Psoas muscle (tissue), 7 donors: ENCODE measurements at regions not wholly inside any gene's neighbourhood (a gene's known extent, or its start where the extent isn't known, plus 50 kb on each side); places are given as distances from the start of the nearest gene placed in this dataset.

ENCODE experiments used
- ATAC-seq, 4 donors: fragments of 200-7000 bp; cut with Tn5 transposase; one replicate each; pipeline ENCODE4 v1.9.1; 2020; ENCODE audit warnings: moderate library complexity in 3 of 4, mild to moderate bottlenecking in 2 of 4
- DNase-seq, 2 donors: peaks; one replicate each; pipeline ENCODE4 v3.0.0-alpha.2; 2020
- H3K27ac ChIP-seq: fragments of 200-600 bp; one replicate; pipeline ENCODE4 v1.8.0; 2022
- H3K27me3 ChIP-seq, 3 donors: fragments of 200-600 bp in 1 of 3; one replicate each; pipeline versions ENCODE4 v1.6.1 to v1.8.0; 2013 to 2022; ENCODE audit warnings: low read length in 2 of 3, mild to moderate bottlenecking in 2 of 3, moderate library complexity in 1 of 3; ENCODE audit not compliant: insufficient read depth in 3 of 3
- H3K36me3 ChIP-seq, 2 donors: fragments of 200-600 bp in 1 of 2; one replicate each; pipeline versions ENCODE4 v1.6.1 to v1.8.0; 2013 to 2022; ENCODE audit warnings: low read depth in 1 of 2, mild to moderate bottlenecking in 1 of 2, moderate library complexity in 1 of 2; ENCODE audit not compliant: insufficient read depth in 1 of 2
- H3K4me1 ChIP-seq: fragments of 200-600 bp; one replicate; pipeline ENCODE4 v1.8.0; 2022
- H3K4me3 ChIP-seq: fragments of 200-600 bp; one replicate; pipeline ENCODE4 v1.8.0; 2022; ENCODE audit warnings: mild to moderate bottlenecking
- H3K9me3 ChIP-seq: fragments of 200-600 bp; one replicate; pipeline ENCODE4 v1.8.0; 2022
- CTCF ChIP-seq: fragments of 200-600 bp; IDR thresholded peaks from one replicate; pipeline ENCODE4 v1.8.0; 2022; ENCODE audit warnings: antibody characterized with exemption
- WGBS, 3 donors: extraction: QIAGEN DNeasy Blood & Tissue Kit; methylation state at CpG; one replicate each; pipeline versions ENCODE4 v1.1.6 to v1.1.7; 2013; 5-methylcytosine and 5-hydroxymethylcytosine counted together
- intact Hi-C, 2 donors: fragments of 100-400 bp; cut with DNase I; formaldehyde crosslinking; loops; one replicate each; pipeline versions ENCODE4 v1.11.0 to v1.14.2; 2022
- donor health status: healthy with polysubstance abuse.
- donor health status: DM: no; HTN: no; CAD: no; lungs with moderate emphysema.
- donor health status: Bipolar disorder and iron deficiency.
- donor health status: healthy.
- donor health status: DM: yes; HTN: yes; CAD: no.
- donor health status: DM: no; HTN: no; CAD: no.
- donor health status: DM: yes; HTN: yes; CAD: no.

GRCh38 chr11:26847977-26848376, 126.1 kb upstream of the SLC5A12 start:
- ATAC-seq (peak in 1 of 4 donors; percentile 27), DNase-seq (no peak)
- Histone ChIP-seq H3K4me3 (no peak overlapping the region), H3K9me3 (no peaks in the 10 kb centered on the region), H3K27ac (no peak overlapping the region), H3K36me3 (no peaks in the 10 kb centered on the region), H3K4me1 (no peaks in the 10 kb centered on the region), H3K27me3 (no peaks in the 10 kb centered on the region)
- whole genome bisulfite sequencing, 3 donors = 14 to 38% (median 28%) methylated on average over 1 of the region's 1 CpG
- intact Hi-C loops = no loop called here
- TF ChIP-seq CTCF = no peak

- Histone ChIP-seq H3K27me3 (no peaks in the 10 kb centered on the region), H3K4me3 (no peak overlapping the region), H3K9me3 (no peaks in the 10 kb centered on the region), H3K36me3 (no peaks in the 10 kb centered on the region), H3K4me1 (no peaks in the 10 kb centered on the region), H3K27ac (no peak overlapping the region)
- TF ChIP-seq CTCF = no peak
- intact Hi-C loops = no loop called here
- WGBS, 3 donors = 22 to 53% (median 23%) methylated on average over 5 of the region's 5 CpGs
- ATAC-seq (peak in 1 of 4 donors; percentile 63), DNase-seq (peak; percentile 23 to 79)
These were observed 127.2 kb upstream of the SLC5A12 start for GRCh38 chr11:26849036-26849435.

DNA sequence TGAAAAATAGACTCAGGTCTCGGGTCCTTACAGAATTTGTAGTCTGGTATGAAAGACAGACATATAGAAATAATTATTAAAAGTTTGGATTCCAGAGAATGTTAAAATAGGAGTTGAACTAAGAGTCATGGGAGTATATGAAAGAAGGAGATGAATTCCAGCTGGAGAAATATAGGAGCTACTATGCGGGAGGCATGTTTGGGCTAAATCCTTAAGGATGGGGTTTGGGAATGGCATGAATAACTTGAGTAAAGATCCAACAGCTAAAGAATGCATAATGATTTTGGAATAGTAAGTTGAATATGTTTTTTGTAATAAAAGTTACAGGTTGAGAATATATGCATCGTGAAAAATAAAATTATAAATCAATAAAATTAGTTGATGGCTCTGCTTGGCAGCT, 129.4 kb upstream of the SLC5A12 start:
- no peak for TF ChIP-seq CTCF
- Histone ChIP-seq H3K27me3 (no peaks in the 10 kb centered on the region), H3K27ac (no peak overlapping the region), H3K36me3 (no peaks in the 10 kb centered on the region), H3K4me3 (no peak overlapping the region), H3K9me3 (no peaks in the 10 kb centered on the region), H3K4me1 (no peaks in the 10 kb centered on the region)
- intact Hi-C loops = no loop called here
- WGBS, 3 donors = 84 to 92% (median 87%) methylated on average over 3 of the region's 3 CpGs
- ATAC-seq (no peak), DNase-seq (no peak)

DNA sequence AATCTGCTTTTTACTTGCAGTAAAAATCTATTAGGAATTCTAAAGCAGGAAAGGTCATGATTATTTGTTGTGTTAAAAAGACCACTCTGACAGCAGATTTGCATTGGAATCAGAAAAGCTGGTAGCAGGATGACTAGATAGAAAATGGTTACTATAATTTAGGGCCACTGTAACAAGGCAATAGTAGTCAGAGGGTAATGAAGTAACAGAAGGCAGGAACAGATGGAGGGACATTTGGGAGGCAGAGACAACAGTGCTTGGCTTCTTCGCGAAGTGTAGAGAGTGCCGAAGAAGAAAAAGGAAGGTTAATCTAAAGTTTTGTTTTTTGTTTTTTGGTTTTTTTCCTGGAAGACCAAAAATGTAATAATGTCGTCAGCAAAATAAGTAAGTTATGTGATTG, 129.8 kb upstream of the SLC5A12 start:
- Histone ChIP-seq H3K4me3 (no peak overlapping the region), H3K9me3 (no peaks in the 10 kb centered on the region), H3K36me3 (no peaks in the 10 kb centered on the region), H3K4me1 (no peaks in the 10 kb centered on the region), H3K27ac (no peak overlapping the region), H3K27me3 (no peaks in the 10 kb centered on the region)
- WGBS, 3 donors = 95 to 99% (median 96%) methylated on average over 4 of the region's 4 CpGs
- TF ChIP-seq CTCF = no peak
- intact Hi-C loops = no loop called here
- no peak for ATAC-seq
- DNase-seq = no peak

DNA sequence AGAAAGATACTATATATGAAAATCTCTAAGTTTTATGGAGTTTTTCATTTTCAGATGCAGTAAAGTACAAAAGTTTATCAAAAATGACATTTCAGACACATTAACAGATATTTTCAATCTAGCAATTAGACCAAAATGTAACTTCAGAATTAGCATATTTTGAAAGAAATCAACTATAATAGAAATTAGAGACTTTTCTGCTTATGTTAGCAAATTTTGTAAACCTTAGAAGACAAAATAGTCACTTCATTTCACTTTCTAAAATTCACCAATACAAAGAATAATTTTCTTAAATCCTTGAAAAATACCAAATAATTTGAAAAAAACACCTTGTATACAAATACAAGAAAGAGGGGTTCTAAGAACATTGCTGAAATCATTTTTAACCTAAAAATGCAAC, 135.8 kb upstream of the FIBIN start:
- DNase-seq (no peak), ATAC-seq (no peak)
- intact Hi-C loops = no loop called here
- Histone ChIP-seq H3K36me3 (no peaks in the 10 kb centered on the region), H3K27me3 (no peaks in the 10 kb centered on the region), H3K4me1 (no peaks in the 10 kb centered on the region), H3K27ac (no peak overlapping the region), H3K4me3 (no peak overlapping the region), H3K9me3 (no peaks in the 10 kb centered on the region)
- no peak for TF ChIP-seq CTCF
